Uterus (tissue), 2 donors: ENCODE measurements at regions not wholly inside any gene's neighbourhood (a gene's known extent, or its start where the extent isn't known, plus 50 kb on each side); places are given as distances from the start of the nearest gene placed in this dataset.

ENCODE experiments used
- CTCF ChIP-seq, 4 experiments: fragments of 200-600 bp in 2 of 4; fragments of 450-650 bp in 2 of 4; sonication (generic) in 2 of 4; IDR thresholded peaks; one replicate each; pipeline ENCODE4 v1.5.1; 2016 to 2019; ENCODE audit warnings: antibody characterized with exemption in 4 of 4, mild to moderate bottlenecking in 2 of 4, moderate library complexity in 1 of 4
- POLR2A ChIP-seq, 2 donors: fragments of 450-650 bp; IDR thresholded peaks; one replicate each; pipeline ENCODE4 v1.6.1; 2016; ENCODE audit warnings: antibody characterized with exemption in 2 of 2, mild to moderate bottlenecking in 1 of 2, moderate library complexity in 1 of 2

- TF ChIP-seq CTCF (IDR thresholded peaks at IDR 0.05) (no peak), POLR2A (IDR thresholded peaks at IDR 0.05) (no peak)
These were observed 602.9 kb downstream of the NYAP2 start for GRCh38 chr2:226002438-226002837.
